ENCODE measurements at regions not wholly inside any gene's neighbourhood (a gene's known extent, or its start where the extent isn't known, plus 50 kb on each side); places are given as distances from the start of the nearest gene placed in this dataset.

DNA sequence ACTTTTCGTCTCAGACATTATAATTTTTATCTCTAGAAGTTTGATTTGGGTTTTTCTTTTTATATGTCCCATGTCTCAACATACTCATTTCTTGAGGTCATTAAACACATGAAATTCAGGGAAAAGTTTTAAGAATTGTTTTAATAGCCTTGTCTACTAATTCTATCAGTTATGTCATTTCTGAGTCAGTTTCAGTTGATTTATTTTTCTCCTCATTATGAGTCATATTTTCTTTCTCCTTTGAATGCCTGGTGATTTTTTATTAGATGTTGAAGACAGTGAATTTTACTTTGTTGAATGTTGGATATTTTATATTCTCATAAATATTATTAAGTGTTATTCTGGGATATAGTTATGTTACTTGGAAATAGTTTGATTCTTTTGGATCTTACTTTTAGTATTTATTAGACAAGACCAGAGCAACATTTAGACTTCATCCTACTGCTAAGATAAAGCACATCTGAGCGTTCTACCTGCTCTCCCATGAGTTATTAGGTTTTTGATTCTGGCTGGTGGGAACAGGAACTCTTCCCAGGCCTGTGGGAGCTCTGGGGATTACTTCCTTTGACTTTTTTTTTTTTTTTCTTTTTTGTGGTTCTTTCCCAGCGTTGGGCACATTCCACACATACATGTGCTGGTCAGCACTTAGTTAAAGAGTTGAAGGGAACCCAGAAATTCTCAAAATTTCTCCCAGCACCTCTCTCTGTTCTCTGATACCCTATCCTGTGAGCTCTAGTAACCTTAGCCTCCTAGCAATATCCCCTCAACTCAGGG is 1157.7 kb downstream of the BCL11B start:
- DNase-seq (ENCODE audit: low spot score): no peak

DNA sequence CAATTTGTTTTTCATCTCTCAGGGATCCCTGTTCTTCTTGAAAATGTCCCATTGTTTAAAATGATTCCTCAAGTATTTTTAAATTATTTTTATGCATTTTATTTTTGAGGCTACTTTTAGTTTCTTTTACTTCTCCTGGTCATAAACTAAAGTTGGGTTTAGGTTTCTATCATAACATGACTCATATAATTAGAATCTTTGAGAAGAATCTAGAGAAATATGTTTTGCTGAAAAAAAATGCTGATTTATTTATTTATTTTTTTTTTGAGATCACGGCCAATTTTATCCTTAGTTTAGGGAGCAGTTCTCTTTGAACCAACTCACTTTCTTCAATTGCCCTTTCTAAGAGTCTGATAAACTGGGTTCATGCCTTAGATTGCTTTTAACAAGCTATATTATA is 1157.1 kb downstream of the BCL11B start:
- DNase-seq (ENCODE audit: low spot score): no peak

DNA sequence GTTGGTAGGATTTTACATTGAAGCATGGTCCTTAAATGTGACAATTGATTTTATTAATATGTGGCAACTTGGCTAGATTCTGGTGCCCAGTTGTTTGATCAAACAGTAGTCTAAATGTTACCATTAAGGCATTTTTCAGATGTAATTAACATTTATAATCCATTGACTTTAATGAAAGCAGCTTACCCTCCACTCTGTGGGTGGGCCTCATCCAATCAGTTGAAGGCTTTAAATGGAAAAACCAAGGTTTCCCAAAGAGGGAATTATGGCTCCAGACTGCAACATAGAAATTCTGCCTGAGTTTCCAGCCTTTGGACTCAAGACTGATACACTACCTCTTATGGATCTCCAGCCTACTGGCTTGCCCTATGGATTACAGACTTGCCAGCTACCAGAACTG is 1153.2 kb downstream of the BCL11B start:
- no peak for DNase-seq (ENCODE audit: low spot score)

DNA sequence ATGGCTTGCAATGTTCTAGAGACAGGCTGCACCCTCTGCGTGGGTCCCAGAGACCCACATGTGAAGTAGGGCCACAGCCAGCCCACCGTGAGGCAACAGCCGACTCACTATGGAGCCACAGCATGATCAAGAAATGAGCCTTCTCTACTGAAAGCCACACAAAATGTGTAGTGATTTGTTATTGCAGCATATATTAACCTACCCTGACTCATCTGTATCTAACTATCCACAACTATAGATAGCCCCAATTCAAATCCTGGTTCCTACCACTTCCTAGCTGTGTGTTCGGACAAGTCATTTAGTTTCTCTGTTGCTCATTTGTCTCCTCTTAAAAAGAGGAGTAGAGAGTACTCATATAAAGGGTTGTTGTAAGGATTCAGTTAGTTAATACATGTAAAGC is 1152.3 kb downstream of the BCL11B start:
- no peak for DNase-seq (ENCODE audit: low spot score)

DNA sequence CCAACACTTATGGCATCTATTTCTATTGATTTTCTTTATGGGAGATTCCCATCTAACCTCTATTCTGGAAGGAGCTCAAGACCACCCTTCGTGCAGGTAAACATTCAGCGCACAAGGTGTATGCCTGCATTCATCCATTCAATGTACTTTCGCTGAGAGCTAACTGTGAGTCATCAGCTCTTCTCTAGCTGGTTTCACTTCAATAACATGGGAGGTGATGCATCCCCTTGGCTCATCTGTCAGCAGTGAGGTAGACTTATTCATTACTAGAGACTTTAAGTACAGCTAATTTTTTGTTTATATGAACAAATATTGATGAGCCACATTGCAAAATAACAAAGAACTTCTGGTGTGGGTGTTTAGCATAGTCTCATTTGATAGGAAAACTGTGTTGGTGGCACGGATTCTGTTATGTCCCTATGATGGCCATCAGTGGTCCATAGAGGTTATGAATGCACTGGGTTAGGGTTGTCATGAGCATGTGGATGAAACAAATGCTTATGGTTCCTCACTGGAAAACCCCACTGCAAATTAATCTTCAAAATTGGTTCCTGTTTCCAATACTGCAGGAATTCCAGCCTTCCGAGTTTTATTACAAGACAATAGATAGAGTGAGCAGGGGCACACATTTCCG is 1151.0 kb downstream of the BCL11B start:
- no peak for DNase-seq (ENCODE audit: low spot score)

DNA sequence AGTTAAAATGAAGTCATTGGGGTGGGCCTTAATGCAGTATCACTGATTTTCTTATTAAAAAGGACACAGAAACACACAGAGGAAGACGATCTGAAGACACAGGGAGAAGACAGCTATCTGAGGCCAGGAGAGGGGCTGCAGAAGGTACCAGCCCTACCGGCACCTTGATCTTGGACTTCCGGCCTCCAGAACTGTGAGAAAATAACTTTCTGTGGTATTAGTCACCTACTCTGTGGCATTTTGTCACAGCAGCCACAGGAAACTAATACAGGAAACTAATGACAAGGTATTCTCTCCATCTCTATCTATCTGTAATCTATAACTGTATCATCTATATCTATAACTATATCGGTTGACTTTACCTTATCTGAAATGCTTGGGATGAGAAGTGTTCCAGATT is 1149.5 kb downstream of the BCL11B start:
- DNase-seq (ENCODE audit: low spot score): no peak

DNA sequence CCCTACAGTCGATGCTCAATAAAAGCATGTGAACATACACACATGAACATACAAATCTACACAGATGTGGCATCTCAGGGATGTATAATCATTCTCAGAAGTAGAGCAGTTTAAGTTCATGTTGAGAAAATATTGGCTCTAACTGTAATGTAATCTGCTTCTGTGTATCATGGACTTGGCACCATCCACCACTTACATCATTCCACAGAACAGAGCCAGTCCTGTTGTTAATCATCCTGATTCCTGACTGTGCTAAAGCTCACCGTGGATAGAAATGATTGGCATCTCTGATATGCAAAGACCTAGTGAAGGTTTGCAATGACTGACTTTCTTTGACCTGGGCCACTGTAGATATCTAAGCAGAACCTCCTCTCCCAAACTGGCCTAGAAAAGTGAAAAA is 1141.3 kb downstream of the BCL11B start:
- no peak for DNase-seq (ENCODE audit: low spot score)

DNA sequence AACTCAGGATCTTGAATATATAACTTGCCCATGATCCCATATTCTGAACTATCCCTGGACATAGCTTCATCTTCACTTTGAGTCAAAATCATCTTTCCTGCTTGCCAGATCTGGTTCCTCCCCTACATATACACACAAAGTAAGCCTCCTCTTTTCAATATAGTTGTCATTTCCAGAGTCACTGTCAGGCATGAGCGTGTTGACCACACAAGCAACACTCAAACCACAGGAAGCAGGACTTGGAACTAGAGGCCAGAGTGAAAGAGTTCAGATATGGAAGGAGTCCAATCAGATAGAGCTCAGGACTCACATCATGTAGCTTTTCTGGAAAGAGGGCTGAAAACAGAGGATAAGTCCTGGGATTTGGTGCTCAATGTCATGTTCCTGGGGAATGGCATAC is 1140.6 kb downstream of the BCL11B start:
- no peak for DNase-seq (ENCODE audit: low spot score)

DNA sequence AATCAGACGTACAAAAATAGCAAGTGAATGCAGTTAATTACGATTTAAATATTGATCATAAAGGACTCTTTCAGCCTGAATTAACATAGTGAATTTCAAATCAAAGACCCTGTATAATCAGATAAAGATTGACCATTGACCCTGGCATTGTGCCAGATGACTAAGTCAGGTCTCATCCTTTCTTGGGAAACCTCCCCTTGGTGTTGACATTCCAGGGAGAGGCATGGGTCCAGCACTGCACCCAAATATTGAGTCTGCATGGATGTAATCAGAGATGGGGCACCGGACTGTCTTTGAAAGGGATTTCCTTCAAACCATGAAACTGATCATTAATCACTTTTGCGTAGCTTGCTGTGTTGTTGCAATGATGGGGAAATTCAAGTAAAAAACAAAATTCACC is 1138.2 kb downstream of the BCL11B start:
- no peak for DNase-seq (ENCODE audit: low spot score)

DNA sequence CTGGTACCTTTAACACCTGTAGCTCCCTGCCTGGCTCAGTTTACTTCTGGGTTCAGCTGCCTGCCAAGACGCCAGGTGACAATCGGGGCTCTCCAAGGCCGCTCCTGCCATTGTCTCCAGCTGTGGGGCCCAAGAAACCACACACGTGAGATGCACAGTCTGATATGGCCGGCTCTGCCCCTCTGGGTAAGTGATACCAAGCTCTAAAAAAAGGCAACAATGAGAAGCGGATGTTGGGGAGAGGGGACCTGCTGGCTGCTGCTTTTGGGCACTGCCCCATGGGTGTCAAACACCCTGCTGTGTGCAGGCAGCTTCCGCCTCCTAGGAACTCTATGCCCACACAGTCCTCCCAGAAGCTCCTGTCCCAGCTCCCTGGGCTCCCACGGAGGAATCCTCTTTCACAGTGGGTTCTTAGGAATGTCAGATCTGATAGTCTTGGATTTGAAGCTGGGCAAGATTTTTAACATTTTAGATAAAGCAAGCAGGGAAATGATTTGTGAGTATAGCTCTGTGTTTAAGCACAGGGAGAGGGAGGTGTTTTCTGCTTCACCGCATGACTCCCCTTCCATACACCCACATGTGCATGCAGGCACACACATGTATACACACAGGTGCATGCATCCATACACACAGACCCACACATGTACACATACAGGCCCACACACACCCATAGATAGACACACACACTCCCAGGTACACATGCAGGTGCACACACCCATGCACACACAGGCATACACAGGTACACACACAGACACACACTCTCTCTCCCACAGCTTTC is 1135.8 kb downstream of the BCL11B start:
- no peak for DNase-seq (ENCODE audit: low spot score)

DNA sequence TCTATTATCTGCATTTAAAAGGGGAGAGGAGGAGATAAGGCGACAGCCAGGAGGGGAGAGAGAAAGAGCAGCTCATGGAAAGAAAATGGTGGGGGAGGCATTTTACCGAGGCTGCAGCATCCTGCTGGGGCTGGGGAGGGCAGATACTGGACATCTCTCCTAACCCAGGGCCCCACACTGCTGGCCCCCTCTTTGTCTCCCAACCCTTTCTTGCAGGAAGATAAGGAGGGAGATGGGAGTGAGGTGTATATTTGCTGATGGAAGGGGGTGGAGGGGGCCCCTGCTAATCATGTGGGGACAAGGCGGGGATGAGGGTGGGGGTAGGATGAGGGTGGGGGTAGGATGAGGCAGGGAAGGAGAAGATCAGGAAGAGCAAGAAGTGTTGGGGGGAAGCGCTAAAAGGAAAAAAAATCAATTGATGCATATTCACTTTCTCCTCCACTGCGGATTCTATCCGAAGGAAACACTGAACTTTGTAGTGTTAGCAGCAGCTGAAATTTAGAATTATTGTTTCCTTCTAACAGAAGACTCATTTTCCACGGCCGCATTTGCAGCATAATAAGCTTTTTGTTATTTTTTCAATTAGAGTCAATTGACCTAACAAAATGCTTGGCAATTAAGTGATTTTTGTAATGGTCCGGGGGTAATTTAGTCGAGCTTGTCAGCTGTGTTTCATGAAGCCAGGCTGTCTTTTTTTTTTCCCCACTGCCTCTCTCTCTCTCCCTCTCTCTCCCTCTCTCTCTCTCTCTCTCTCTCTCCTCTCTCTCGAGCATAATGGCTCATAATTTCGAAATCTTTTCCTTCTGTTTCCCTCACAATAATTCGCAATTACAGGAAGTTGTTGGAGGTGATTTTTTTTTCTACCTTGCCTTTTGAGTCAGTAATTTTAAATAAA is 1134.6 kb downstream of the BCL11B start:
- no peak for DNase-seq (ENCODE audit: low spot score)

DNA sequence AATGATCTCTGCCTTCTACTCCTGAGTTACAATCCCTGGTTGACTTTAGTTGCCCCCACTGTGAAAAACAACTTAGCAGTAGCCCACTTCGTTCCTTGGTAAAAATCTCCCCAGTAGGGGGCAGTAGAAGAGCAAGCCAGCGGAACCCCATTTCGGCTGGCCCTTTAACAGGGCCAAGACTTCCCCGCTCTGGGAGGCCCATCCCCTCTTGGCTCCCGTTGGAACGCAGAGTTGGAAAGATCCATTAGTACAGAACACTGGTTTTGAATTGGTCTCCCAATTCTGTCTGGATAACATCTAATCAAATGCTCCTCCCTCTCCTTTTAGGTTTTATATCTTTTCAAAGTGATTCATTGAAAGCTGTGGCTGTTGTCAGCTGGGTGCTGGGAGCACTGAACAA is 1133.3 kb downstream of the BCL11B start:
- peak; percentile 4 for DNase-seq (ENCODE audit: low spot score)

DNA sequence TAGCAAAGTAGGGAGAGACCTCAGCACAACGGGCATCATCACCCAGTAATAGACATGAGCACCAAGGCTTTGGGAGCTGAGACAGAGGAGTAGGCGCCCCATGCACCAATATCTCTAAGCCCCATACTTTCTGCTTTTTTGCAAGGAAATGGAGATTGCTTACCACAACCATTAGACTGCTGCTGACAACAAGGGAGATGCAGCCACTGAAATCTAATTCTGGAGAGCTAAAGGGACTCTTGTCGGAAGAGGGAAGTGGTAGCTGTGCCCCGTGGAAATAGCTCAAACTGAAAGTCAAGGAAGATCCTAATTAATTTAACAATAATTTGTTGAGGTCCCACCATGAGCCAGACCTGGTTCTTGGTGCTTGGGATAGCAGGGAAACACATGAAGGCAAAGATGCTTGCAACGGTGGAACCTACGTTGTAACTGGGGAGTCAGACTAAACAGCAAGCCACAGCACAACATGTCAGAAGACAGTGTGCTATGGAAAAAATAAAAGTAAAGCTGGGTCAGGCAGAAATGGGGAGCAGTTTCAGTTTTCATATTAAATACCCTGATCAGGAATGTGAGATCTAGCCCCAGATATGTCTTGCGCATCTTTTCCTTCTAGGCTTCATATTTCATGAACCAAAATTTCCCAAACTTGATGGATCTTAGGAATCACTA is 1131.0 kb downstream of the BCL11B start:
- DNase-seq (ENCODE audit: low spot score): no peak

DNA sequence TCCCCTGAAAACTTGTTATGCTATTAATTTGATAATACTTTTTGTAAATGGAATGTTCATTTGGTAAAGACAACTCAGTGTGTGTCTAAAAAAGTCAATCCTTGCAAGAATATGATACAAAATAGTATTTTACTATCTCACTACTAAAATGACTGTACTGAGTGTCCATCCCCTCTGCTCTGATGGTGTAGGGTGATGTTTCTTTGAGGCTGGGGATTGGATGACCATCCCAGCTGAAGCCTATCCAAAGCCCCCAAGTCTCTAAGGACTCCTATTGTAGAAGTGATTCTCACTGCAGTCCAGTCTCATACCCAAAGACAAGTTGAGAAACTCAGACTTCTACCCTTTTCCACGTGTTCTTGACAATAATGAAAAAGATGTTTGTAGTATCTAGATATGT is 1128.4 kb downstream of the BCL11B start:
- no peak for DNase-seq (ENCODE audit: low spot score)

DNA sequence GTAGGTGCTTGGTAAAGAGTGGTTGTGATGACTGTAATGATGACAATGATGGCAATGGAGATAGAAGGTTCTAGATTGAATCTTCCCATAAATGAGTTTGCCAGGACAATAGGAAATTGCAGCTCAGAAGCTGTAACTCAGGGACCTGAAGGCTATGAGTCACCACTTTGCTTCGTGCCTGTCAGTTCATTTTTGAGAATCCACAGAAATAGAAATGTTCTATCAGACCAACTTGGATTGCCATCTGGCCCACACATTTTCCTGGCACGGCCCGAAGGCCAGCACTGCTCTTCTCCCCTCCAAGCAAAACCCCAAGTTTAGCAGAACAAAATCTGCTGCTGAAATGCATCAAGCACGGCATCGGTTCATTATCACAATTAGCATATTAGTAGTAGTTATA is 1127.0 kb downstream of the BCL11B start:
- no peak for DNase-seq (ENCODE audit: low spot score)

DNA sequence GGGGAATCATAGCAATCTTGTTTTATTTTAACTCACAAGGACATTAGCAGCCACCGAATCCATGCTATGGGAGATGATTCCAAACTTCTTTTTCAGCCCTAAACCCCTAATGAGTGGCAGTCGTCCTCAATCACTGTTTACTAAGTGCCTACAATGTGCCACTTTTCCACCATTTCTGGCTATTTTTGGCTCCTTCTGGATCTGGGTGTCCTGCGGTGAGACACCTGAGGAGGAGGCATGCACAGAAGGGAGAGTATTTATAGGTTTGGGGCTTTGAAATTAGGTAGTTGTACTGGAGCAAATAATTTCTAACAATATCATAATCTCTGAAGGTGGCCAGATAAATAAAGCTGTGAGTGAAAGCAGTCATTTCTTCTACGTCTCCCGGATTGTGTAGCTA is 1125.6 kb downstream of the BCL11B start:
- no peak for DNase-seq (ENCODE audit: low spot score)

DNA sequence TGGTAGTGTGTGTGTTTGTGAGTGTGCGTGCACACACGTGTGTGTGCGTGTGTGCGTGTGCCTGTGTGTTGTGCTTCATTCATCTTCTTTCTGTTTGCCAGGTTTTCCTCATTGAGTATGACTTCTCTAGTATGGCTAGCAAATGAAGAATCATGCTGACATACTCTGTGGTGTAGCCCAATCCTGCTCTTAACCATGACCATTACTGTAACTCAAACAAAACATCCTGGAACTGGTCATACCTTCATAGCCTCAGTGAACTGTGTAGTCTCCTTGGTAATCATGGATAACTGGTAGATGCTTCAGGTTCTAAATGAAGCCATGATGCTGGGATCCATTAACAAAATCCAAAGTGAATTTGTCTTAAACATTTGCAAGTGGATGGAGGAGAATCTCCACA is 1117.7 kb downstream of the BCL11B start:
- DNase-seq (ENCODE audit: low spot score): no peak

DNA sequence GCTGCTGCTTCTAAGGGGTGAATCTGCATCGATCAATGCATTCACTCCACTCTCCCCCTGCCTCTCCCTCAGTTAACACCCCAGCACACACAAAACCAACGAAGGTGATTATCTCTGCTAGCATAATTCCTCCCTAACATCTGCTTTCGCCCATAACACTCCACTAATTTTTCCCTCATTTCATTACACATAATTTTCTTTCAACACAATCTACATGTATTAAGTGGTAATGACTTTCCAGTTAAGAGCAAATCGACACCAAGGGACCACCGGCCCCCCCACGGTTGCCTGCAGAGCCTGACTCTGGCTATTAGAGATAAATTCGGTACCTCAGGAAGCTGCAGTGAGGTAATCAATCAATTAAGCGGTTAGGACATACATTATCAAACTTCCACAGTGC is 1115.6 kb downstream of the BCL11B start:
- no peak for DNase-seq (ENCODE audit: low spot score)

DNA sequence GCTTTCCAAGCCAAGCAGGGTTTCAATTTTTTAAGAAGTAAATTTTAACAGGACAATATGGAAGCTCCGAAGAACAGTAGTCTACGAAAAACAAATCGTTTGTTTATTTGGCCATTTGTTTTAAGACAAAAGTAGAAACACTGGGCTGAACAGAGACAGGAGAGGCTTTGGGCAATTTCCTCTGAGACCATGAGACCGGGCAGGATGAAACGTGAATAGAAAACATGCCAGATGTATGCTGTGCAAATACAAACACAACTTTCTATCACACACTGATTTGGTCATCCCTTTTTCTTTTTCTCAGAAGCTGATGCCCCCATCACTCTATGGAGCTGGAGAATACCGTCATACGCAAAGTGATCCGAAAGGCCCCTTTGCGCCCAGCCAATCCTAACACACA is 1111.1 kb downstream of the BCL11B start:
- DNase-seq (ENCODE audit: low spot score): no peak

DNA sequence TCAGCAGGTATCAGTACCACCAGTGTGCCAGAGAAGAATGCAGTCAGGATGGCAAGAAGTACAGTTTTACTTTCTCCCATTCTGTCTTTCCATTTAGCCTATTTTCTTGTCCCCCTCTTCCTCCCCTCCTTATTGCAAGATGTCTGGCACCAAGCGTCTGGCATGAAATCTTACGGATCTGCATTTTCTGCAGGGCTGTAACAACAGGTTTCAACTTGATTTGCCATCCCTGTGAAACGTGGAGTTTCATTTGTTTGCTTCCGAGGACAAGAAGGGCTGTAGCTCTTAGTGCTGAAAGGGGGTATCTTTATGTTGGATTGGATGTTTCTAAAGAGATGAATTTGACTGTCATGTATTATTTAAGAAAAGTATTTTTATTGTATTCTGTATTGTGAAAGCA is 1110.6 kb downstream of the BCL11B start:
- no peak for DNase-seq (ENCODE audit: low spot score)
